Liver (tissue), 8 donors: ENCODE measurements at regions not wholly inside any gene's neighbourhood (a gene's known extent, or its start where the extent isn't known, plus 50 kb on each side); places are given as distances from the start of the nearest gene placed in this dataset.

ENCODE experiments used
- DNase-seq: peaks from one replicate; pipeline ENCODE4 v3.0.0-alpha.2; 2017; ENCODE audit warnings: low spot score
- H3K27ac ChIP-seq, 2 donors: one replicate each; pipeline ENCODE4 v1.7.0; 2013; ENCODE audit warnings: inconsistent platforms in 2 of 2, low read length in 2 of 2, control low read depth in 1 of 2, low read depth in 1 of 2, mild to moderate bottlenecking in 1 of 2
- H3K27me3 ChIP-seq, 4 donors: one replicate each; pipeline versions ENCODE4 v1.6.1 to v1.7.0; 2013; ENCODE audit warnings: low read length in 3 of 4, inconsistent platforms in 1 of 4, mild to moderate bottlenecking in 1 of 4, moderate library complexity in 1 of 4; ENCODE audit not compliant: control insufficient read depth in 4 of 4, insufficient read depth in 4 of 4
- H3K36me3 ChIP-seq, 4 donors: one replicate each; pipeline versions ENCODE4 v1.6.1 to v1.7.0; 2013; ENCODE audit warnings: low read length in 3 of 4, mild to moderate bottlenecking in 3 of 4, low read depth in 1 of 4, moderate library complexity in 1 of 4; ENCODE audit not compliant: control insufficient read depth in 4 of 4, insufficient read depth in 3 of 4
- H3K4me1 ChIP-seq, 4 donors: one replicate each; pipeline versions ENCODE4 v1.6.1 to v1.7.0; 2013; ENCODE audit warnings: low read length in 3 of 4, mild to moderate bottlenecking in 3 of 4, moderate library complexity in 1 of 4; ENCODE audit not compliant: control insufficient read depth in 4 of 4, insufficient read depth in 4 of 4
- H3K4me3 ChIP-seq, 3 donors: one replicate each; pipeline versions ENCODE4 v1.6.1 to v1.7.0; 2013; ENCODE audit warnings: low read length in 3 of 3, control low read depth in 1 of 3, low read depth in 1 of 3, mild to moderate bottlenecking in 1 of 3
- H3K9ac ChIP-seq, 2 donors: one replicate each; pipeline ENCODE4 v1.7.0; 2013; ENCODE audit warnings: low read length in 2 of 2, mild to moderate bottlenecking in 2 of 2, moderate library complexity in 2 of 2, control low read depth in 1 of 2, low read depth in 1 of 2
- H3K9me3 ChIP-seq, 4 donors: one replicate each; pipeline versions ENCODE4 v1.6.1 to v1.7.0; 2013; ENCODE audit warnings: low read length in 3 of 4; ENCODE audit not compliant: control insufficient read depth in 4 of 4
- EGR1 ChIP-seq, 2 donors: IDR thresholded peaks; 2 replicates each; pipeline ENCODE4 v1.6.1; 2016 to 2018; ENCODE audit warnings: antibody characterized with exemption in 2 of 2, low read depth in 2 of 2
- FOXA1 ChIP-seq: IDR thresholded peaks from 2 replicates; pipeline ENCODE4 v1.6.1; 2016; ENCODE audit warnings: antibody characterized with exemption
- FOXA2 ChIP-seq: IDR thresholded peaks from 2 replicates; pipeline ENCODE4 v1.6.1; 2016; ENCODE audit warnings: antibody characterized with exemption
- GABPA ChIP-seq, 2 donors: IDR thresholded peaks in 1 of 2; conservative IDR thresholded peaks in 1 of 2; 2 replicates each; pipeline ENCODE4 v1.6.1; 2016; ENCODE audit warnings: antibody characterized with exemption in 2 of 2, mild to moderate bottlenecking in 1 of 2, moderate library complexity in 1 of 2
- HNF4G ChIP-seq: IDR thresholded peaks from 2 replicates; pipeline ENCODE4 v1.6.1; 2016; ENCODE audit warnings: antibody characterized with exemption
- JUND ChIP-seq, 2 donors: IDR thresholded peaks; 2 replicates each; pipeline ENCODE4 v1.6.1; 2016; ENCODE audit warnings: antibody characterized with exemption in 2 of 2
- NR2F2 ChIP-seq: IDR thresholded peaks from 2 replicates; pipeline ENCODE4 v1.6.1; 2016; ENCODE audit warnings: antibody characterized with exemption
- RAD21 ChIP-seq, 2 donors: IDR thresholded peaks; 2 replicates each; pipeline ENCODE4 v1.6.1; 2016; ENCODE audit warnings: antibody characterized with exemption in 2 of 2, mild to moderate bottlenecking in 2 of 2
- SP1 ChIP-seq: IDR thresholded peaks from 2 replicates; pipeline ENCODE4 v1.6.1; 2018; ENCODE audit warnings: antibody characterized with exemption, mild to moderate bottlenecking
- TAF1 ChIP-seq: conservative IDR thresholded peaks from 2 replicates; pipeline ENCODE4 v1.6.1; 2016; ENCODE audit warnings: antibody characterized with exemption, mild to moderate bottlenecking
- YY1 ChIP-seq: IDR thresholded peaks from 2 replicates; pipeline ENCODE4 v1.6.1; 2016; ENCODE audit warnings: antibody characterized with exemption, mild to moderate bottlenecking
- WGBS: extraction: QIAGEN DNeasy Blood & Tissue Kit; methylation state at CpG from one replicate; pipeline ENCODE4 v1.1.7; 2013; 5-methylcytosine and 5-hydroxymethylcytosine counted together
- TF ChIP-seq, protein P1 (sequence below): IDR thresholded peaks from 2 replicates; pipeline ENCODE4 v1.6.1; 2016; ENCODE audit warnings: antibody characterized with exemption, mild to moderate bottlenecking
- TF ChIP-seq, protein P2 (sequence below): IDR thresholded peaks from 2 replicates; pipeline ENCODE4 v1.6.1; 2016; ENCODE audit warnings: antibody characterized with exemption
- TF ChIP-seq, protein P3 (sequence below): fragments of 150-350 bp; IDR thresholded peaks from 2 replicates; pipeline ENCODE4 v1.5.1; 2017; ENCODE audit warnings: improper control_type of control experiment, low read depth, low read length; ENCODE audit not compliant: missing input control
- TF ChIP-seq, protein P4 (sequence below): IDR thresholded peaks from 2 replicates; pipeline ENCODE4 v1.6.1; 2016; ENCODE audit warnings: antibody characterized with exemption
- TF ChIP-seq, protein P5 (sequence below): IDR thresholded peaks from 2 replicates; pipeline ENCODE4 v1.6.1; 2016; ENCODE audit warnings: antibody characterized with exemption
- donor health status: healthy.
- donor health status: healthy.
- donor health status: healthy.
- donor health status: healthy.
- donor health status: healthy.

DNA sequence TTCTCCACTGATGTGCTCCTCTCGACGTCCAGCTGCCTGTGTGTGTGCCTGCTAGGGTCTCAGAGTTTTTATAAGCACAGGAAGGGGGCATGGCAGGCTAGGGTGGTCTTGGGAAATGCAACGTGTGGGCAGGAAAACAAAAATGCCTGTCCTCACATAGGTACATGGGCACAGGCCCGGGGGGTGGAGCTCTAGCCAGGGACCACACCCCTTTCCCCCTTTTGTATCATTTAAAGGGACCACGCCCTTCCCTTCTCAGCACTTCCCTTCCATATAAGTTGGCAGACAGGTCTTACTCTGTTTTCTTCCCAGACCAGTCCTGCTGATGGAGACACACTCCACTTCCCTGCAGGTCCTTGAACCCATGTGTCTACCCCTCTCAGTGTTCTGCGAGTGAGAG lies 645.0 kb downstream of the CBLN2 start:
- Histone ChIP-seq H3K27me3 (no peaks in the 10 kb centered on the region), H3K4me1 (peaks cover 0 to 7% (median 4%) of the 10 kb centered on the region in 4 donors), H3K9ac (no peak overlapping the region), H3K9me3 (peaks cover 0 to 5% (median 0%) of the 10 kb centered on the region in 4 donors), H3K27ac (no peak overlapping the region), H3K4me3 (no peak overlapping the region), H3K36me3 (no peaks in the 10 kb centered on the region)
- WGBS, result 86% methylated on average over 6 of the region's 6 CpGs
- DNase-seq, result no peak
- TF ChIP-seq SP1, result no peak
- TF ChIP-seq, protein P1, sequence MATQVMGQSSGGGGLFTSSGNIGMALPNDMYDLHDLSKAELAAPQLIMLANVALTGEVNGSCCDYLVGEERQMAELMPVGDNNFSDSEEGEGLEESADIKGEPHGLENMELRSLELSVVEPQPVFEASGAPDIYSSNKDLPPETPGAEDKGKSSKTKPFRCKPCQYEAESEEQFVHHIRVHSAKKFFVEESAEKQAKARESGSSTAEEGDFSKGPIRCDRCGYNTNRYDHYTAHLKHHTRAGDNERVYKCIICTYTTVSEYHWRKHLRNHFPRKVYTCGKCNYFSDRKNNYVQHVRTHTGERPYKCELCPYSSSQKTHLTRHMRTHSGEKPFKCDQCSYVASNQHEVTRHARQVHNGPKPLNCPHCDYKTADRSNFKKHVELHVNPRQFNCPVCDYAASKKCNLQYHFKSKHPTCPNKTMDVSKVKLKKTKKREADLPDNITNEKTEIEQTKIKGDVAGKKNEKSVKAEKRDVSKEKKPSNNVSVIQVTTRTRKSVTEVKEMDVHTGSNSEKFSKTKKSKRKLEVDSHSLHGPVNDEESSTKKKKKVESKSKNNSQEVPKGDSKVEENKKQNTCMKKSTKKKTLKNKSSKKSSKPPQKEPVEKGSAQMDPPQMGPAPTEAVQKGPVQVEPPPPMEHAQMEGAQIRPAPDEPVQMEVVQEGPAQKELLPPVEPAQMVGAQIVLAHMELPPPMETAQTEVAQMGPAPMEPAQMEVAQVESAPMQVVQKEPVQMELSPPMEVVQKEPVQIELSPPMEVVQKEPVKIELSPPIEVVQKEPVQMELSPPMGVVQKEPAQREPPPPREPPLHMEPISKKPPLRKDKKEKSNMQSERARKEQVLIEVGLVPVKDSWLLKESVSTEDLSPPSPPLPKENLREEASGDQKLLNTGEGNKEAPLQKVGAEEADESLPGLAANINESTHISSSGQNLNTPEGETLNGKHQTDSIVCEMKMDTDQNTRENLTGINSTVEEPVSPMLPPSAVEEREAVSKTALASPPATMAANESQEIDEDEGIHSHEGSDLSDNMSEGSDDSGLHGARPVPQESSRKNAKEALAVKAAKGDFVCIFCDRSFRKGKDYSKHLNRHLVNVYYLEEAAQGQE, result no peak
- no peak for TF ChIP-seq FOXA1
- no peak for TF ChIP-seq NR2F2
- TF ChIP-seq FOXA2, result no peak
- TF ChIP-seq, protein P2, sequence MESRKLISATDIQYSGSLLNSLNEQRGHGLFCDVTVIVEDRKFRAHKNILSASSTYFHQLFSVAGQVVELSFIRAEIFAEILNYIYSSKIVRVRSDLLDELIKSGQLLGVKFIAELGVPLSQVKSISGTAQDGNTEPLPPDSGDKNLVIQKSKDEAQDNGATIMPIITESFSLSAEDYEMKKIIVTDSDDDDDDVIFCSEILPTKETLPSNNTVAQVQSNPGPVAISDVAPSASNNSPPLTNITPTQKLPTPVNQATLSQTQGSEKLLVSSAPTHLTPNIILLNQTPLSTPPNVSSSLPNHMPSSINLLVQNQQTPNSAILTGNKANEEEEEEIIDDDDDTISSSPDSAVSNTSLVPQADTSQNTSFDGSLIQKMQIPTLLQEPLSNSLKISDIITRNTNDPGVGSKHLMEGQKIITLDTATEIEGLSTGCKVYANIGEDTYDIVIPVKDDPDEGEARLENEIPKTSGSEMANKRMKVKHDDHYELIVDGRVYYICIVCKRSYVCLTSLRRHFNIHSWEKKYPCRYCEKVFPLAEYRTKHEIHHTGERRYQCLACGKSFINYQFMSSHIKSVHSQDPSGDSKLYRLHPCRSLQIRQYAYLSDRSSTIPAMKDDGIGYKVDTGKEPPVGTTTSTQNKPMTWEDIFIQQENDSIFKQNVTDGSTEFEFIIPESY, result no peak
- no peak for TF ChIP-seq EGR1 (IDR thresholded peaks at IDR 0.05; ENCODE audit: low read depth in 2 of 2)
- TF ChIP-seq, protein P3, sequence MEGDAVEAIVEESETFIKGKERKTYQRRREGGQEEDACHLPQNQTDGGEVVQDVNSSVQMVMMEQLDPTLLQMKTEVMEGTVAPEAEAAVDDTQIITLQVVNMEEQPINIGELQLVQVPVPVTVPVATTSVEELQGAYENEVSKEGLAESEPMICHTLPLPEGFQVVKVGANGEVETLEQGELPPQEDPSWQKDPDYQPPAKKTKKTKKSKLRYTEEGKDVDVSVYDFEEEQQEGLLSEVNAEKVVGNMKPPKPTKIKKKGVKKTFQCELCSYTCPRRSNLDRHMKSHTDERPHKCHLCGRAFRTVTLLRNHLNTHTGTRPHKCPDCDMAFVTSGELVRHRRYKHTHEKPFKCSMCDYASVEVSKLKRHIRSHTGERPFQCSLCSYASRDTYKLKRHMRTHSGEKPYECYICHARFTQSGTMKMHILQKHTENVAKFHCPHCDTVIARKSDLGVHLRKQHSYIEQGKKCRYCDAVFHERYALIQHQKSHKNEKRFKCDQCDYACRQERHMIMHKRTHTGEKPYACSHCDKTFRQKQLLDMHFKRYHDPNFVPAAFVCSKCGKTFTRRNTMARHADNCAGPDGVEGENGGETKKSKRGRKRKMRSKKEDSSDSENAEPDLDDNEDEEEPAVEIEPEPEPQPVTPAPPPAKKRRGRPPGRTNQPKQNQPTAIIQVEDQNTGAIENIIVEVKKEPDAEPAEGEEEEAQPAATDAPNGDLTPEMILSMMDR, result no peak
- no peak for TF ChIP-seq HNF4G
- TF ChIP-seq GABPA (IDR thresholded peaks at IDR 0.05 in 1 of 2, conservative IDR thresholded peaks at IDR 0.05 in 1 of 2), result no peak
- no peak for TF ChIP-seq RAD21 (IDR thresholded peaks at IDR 0.05)
- TF ChIP-seq TAF1, result no peak
- TF ChIP-seq JUND (IDR thresholded peaks at IDR 0.05), result no peak
- TF ChIP-seq, protein P4, sequence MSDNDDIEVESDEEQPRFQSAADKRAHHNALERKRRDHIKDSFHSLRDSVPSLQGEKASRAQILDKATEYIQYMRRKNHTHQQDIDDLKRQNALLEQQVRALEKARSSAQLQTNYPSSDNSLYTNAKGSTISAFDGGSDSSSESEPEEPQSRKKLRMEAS, result no peak
- TF ChIP-seq YY1, result no peak

DNA sequence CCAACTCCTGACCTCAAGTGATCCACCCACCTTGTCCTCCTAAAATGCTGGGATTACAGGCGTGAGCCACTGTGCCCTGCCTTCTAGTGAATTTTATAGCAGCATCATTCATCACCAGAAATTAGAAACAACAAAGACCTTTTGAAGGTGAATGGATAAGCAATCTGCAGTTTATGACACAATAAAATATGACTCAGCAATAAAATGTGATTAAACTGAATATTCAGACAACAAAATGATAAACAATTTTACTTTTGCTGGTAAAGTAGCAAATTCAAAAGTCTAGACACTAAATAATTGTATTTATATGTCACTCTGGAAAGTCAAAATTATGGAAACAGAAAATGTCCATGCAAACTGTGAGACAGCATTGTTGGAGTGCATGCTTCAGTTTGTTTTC lies 656.6 kb downstream of the CBLN2 start:
- Histone ChIP-seq H3K9me3 (no peaks in the 10 kb centered on the region), H3K36me3 (no peaks in the 10 kb centered on the region), H3K4me1 (no peaks in the 10 kb centered on the region), H3K9ac (no peak overlapping the region), H3K27ac (no peak overlapping the region), H3K27me3 (no peaks in the 10 kb centered on the region), H3K4me3 (no peak overlapping the region)
- DNase-seq, result no peak
- TF ChIP-seq TAF1, result no peak
- TF ChIP-seq NR2F2, result no peak
- no peak for TF ChIP-seq SP1
- TF ChIP-seq, protein P5, sequence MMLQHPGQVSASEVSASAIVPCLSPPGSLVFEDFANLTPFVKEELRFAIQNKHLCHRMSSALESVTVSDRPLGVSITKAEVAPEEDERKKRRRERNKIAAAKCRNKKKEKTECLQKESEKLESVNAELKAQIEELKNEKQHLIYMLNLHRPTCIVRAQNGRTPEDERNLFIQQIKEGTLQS, result no peak
- TF ChIP-seq, protein P4, result no peak
- TF ChIP-seq, protein P2, result no peak
- 80% methylated on average over 1 of the region's 1 CpG for WGBS
